IPS DF 6.9 (cell line): ENCODE measurements at regions not wholly inside any gene's neighbourhood (a gene's known extent, or its start where the extent isn't known, plus 50 kb on each side); places are given as distances from the start of the nearest gene placed in this dataset.

Experiments
- DNase-seq: peaks from one replicate; pipeline ENCODE4 v3.0.0-alpha.2; 2013; ENCODE audit warnings: low read depth, low spot score
- H3K27ac ChIP-seq: one replicate; pipeline ENCODE4 v1.5.1; 2013; ENCODE audit warnings: low read length, control low read depth
- H3K27me3 ChIP-seq: 2 replicates; pipeline ENCODE4 v1.6.1; 2013; ENCODE audit warnings: mild to moderate bottlenecking, low read length; ENCODE audit not compliant: control insufficient read depth, insufficient read depth
- H3K36me3 ChIP-seq: 2 replicates; pipeline ENCODE4 v1.6.1; 2013; ENCODE audit warnings: low read length; ENCODE audit not compliant: control insufficient read depth, insufficient read depth
- H3K4me1 ChIP-seq: 2 replicates; pipeline ENCODE4 v1.6.1; 2013; ENCODE audit warnings: low read length; ENCODE audit not compliant: control insufficient read depth, insufficient read depth
- H3K4me3 ChIP-seq: 2 replicates; pipeline ENCODE4 v1.5.1; 2013; ENCODE audit warnings: mild to moderate bottlenecking, low read length
- H3K9me3 ChIP-seq: 2 replicates; pipeline ENCODE4 v1.6.1; 2013; ENCODE audit warnings: low read length, inconsistent platforms; ENCODE audit not compliant: control insufficient read depth, insufficient read depth
- WGBS: extraction: QIAGEN DNeasy Blood & Tissue Kit; methylation state at CpG from one replicate; pipeline ENCODE4 v1.1.7; 2013; ENCODE audit warnings: mixed read lengths, missing lambda C conversion rate; ENCODE audit not compliant: insufficient read length, insufficient coverage; 5-methylcytosine and 5-hydroxymethylcytosine counted together

- Histone ChIP-seq H3K36me3 (no peaks in the 10 kb centered on the region), H3K4me1 (no peaks in the 10 kb centered on the region), H3K27ac (no peak overlapping the region), H3K4me3 (no peak overlapping the region), H3K9me3 (no peaks in the 10 kb centered on the region), H3K27me3 (no peaks in the 10 kb centered on the region)
- DNase-seq, result no peak
- no CpG with 5 or more reads among the region's 3 CpGs for WGBS
These were observed 535.6 kb upstream of the MEF2C start for GRCh38 chr5:89418407-89419085.

- no peak for DNase-seq
- H3K4me1 ChIP-seq, result no peaks in the 10 kb centered on the region
- WGBS, result no CpG with 5 or more reads among the region's 2 CpGs
- H3K27ac ChIP-seq, result no peak overlapping the region
- H3K4me3 ChIP-seq, result no peak overlapping the region
- H3K36me3 ChIP-seq, result no peaks in the 10 kb centered on the region
- H3K27me3 ChIP-seq, result no peaks in the 10 kb centered on the region
- no peaks in the 10 kb centered on the region for H3K9me3 ChIP-seq
These were observed 535.0 kb upstream of the MEF2C start for GRCh38 chr5:89417990-89418389.

- no peak overlapping the region for H3K4me3 ChIP-seq
- no peaks in the 10 kb centered on the region for H3K4me1 ChIP-seq
- DNase-seq, result no peak
- no peaks in the 10 kb centered on the region for H3K27me3 ChIP-seq
- H3K9me3 ChIP-seq, result no peaks in the 10 kb centered on the region
- H3K27ac ChIP-seq, result no peak overlapping the region
- H3K36me3 ChIP-seq, result no peaks in the 10 kb centered on the region
- no CpG with 5 or more reads among the region's 3 CpGs for WGBS
These were observed 534.5 kb upstream of the MEF2C start for GRCh38 chr5:89417515-89417914.

DNA sequence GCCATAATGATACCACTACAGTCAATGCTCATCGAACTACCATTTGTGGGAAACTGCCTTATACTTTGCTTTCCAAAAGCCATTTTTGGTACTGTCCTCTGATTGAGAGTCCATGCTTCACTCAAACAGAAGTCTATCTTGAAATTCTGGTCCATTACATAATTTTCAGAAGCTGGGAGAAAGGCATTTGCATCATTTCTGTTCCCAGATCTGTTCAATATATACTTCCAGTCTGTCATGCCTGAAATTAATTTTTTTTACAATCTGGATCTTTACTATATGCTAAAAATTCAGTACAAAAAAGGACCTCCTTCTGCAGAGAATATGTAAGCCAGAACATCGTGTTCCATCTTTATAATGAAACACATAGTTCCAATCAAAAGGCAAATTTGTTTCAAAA lies 528.9 kb upstream of the MEF2C start:
- DNase-seq, result no peak
- Histone ChIP-seq H3K4me3 (no peak overlapping the region), H3K27ac (no peak overlapping the region), H3K36me3 (no peaks in the 10 kb centered on the region), H3K4me1 (no peaks in the 10 kb centered on the region), H3K27me3 (no peaks in the 10 kb centered on the region), H3K9me3 (no peaks in the 10 kb centered on the region)
- no CpG with 5 or more reads among the region's 2 CpGs for WGBS

DNA sequence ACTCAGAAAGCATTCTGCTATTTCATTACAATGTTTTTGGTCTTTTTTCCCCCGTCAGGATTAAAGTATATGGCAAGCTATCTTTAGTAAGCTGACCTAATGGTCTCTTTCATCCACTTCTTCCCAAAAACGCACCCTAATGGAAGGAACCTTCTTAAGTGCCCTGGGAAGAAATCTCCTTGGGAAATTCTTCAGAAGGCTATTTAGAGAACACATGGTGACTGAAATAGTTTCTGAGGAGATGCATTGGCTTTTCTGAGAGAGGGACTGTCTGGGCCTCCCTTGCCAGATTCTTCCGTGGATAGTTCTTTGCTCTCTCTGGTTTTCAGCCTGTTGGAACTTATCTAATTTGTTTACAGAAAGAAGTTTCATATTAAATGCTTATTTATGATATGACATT lies 524.1 kb upstream of the MEF2C start:
- no peak for DNase-seq
- Histone ChIP-seq H3K27ac (no peak overlapping the region), H3K27me3 (no peaks in the 10 kb centered on the region), H3K36me3 (no peaks in the 10 kb centered on the region), H3K9me3 (no peaks in the 10 kb centered on the region), H3K4me1 (no peaks in the 10 kb centered on the region), H3K4me3 (no peak overlapping the region)
- WGBS, result no CpG with 5 or more reads among the region's 3 CpGs

DNA sequence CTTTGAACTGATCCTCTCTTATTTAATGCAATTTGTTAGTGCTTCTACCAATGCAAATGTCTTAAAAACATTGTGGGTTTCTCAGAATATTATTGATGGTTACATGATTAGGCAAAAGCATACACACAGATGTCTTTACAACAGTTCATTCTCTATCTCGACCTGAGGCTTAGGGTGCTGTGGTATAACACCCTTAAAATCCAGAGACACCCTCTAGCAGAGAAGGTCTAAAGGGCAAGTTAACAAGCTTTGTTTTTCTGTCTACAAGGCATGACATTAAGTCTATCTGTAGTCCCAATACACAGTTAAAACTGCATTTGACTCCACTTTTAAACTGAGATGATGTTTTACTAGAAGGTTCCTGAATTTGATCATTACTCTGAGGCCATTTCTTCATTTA lies 518.7 kb upstream of the MEF2C start:
- H3K4me3 ChIP-seq, result no peak overlapping the region
- no peak overlapping the region for H3K27ac ChIP-seq
- WGBS, result no CpG with 5 or more reads among the region's 1 CpG
- no peaks in the 10 kb centered on the region for H3K4me1 ChIP-seq
- DNase-seq, result no peak
- no peaks in the 10 kb centered on the region for H3K9me3 ChIP-seq
- no peaks in the 10 kb centered on the region for H3K27me3 ChIP-seq
- H3K36me3 ChIP-seq, result no peaks in the 10 kb centered on the region

DNA sequence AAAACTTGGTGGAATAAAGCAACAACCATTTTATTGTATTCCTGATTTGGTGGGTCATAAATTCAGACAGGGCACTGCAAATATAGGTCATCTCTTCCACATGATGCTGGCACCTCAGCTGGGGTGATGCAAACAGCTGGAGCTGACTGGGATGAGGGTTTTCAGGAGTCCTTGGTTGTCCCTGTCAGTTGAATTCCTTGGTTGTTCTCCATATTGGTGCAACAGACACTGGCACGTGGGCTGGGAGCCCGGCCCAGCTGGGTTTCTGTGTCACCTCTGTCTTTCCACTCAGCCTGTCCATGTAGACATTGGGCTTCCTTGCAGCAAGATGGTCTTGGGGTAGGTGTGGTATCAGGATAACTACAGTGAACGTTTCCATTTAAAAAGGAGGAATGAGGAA lies 518.0 kb upstream of the MEF2C start:
- WGBS, result no CpG with 5 or more reads among the region's 3 CpGs
- no peaks in the 10 kb centered on the region for H3K9me3 ChIP-seq
- H3K4me1 ChIP-seq, result no peaks in the 10 kb centered on the region

GRCh38 chr5:89399548-89399947 lies 516.6 kb upstream of the MEF2C start:
- Histone ChIP-seq H3K27me3 (no peaks in the 10 kb centered on the region), H3K4me3 (no peak overlapping the region), H3K9me3 (no peaks in the 10 kb centered on the region), H3K27ac (no peak overlapping the region), H3K36me3 (no peaks in the 10 kb centered on the region), H3K4me1 (no peaks in the 10 kb centered on the region)
- WGBS, result no CpG with 5 or more reads among the region's 1 CpG
- no peak for DNase-seq

More for the DNA sequence above, 518.0 kb upstream of the MEF2C start:
- H3K27ac ChIP-seq, result no peak overlapping the region
- no peaks in the 10 kb centered on the region for H3K36me3 ChIP-seq
- DNase-seq, result no peak
- no peaks in the 10 kb centered on the region for H3K27me3 ChIP-seq
- no peak overlapping the region for H3K4me3 ChIP-seq

DNA sequence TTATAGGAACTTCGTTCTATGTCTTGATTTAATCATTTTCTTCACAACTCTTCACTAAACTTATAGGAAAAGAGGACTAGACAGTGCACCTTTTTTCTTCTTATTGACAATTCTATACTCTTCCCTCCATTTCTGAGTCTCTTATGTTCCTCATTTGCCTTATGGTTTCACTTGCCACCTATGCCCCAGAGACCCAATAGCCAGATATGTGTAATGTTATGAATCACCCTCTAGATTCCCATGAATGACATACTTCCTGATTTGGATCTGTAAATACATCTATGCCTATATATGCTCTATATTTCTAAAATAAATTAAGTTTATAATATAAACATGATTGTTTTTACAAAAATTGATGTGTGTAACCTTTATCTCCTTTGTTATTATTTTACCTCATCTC lies 514.1 kb upstream of the MEF2C start:
- Histone ChIP-seq H3K4me1 (no peaks in the 10 kb centered on the region), H3K9me3 (no peaks in the 10 kb centered on the region), H3K27me3 (no peaks in the 10 kb centered on the region), H3K36me3 (no peaks in the 10 kb centered on the region), H3K4me3 (no peak overlapping the region), H3K27ac (no peak overlapping the region)
- 100% methylated on average over 1 of the region's 1 CpG for WGBS
- DNase-seq, result no peak

- no peak overlapping the region for H3K4me3 ChIP-seq
- H3K27me3 ChIP-seq, result no peaks in the 10 kb centered on the region
- no peaks in the 10 kb centered on the region for H3K36me3 ChIP-seq
- no peak for DNase-seq
- H3K9me3 ChIP-seq, result no peaks in the 10 kb centered on the region
- WGBS, result no CpG with 5 or more reads among the region's 2 CpGs
- H3K4me1 ChIP-seq, result no peaks in the 10 kb centered on the region
- no peak overlapping the region for H3K27ac ChIP-seq
These were observed 513.4 kb upstream of the MEF2C start for GRCh38 chr5:89396278-89396954.

DNA sequence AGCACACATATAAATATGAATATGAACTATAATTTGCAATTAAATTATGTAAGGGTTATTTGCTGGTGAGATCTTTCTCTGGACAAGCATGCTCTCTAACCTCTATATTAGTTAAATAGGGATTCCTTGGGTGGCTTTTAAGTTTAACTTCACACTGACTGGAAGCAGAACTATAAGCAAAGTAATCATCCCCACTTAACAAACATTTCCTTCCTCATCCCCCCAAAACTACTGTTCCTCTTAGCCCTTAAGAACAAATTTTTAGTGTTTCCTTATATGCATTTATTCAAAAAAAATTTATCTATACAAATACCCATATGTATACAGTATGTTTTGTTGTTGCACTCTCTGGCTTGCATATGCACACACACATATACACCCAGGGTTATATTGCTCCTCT lies 512.1 kb upstream of the MEF2C start:
- Histone ChIP-seq H3K9me3 (no peaks in the 10 kb centered on the region), H3K27ac (no peak overlapping the region), H3K4me1 (no peaks in the 10 kb centered on the region), H3K27me3 (no peaks in the 10 kb centered on the region), H3K4me3 (no peak overlapping the region), H3K36me3 (no peaks in the 10 kb centered on the region)
- DNase-seq, result no peak
